Parathyroid adenoma (tissue), 2 donors: ENCODE measurements at regions not wholly inside any gene's neighbourhood (a gene's known extent, or its start where the extent isn't known, plus 50 kb on each side); places are given as distances from the start of the nearest gene placed in this dataset.

Experiments used
- H2AFZ ChIP-seq: fragments of 300-600 bp; sonication (generic); one replicate; pipeline ENCODE4 v1.7.0; 2017; ENCODE audit warnings: antibody characterized with exemption, mild to moderate bottlenecking
- H3K27ac ChIP-seq: fragments of 300-600 bp; sonication (generic); one replicate; pipeline ENCODE4 v1.7.0; 2017
- H3K27me3 ChIP-seq: fragments of 300-600 bp; sonication (generic); one replicate; pipeline ENCODE4 v1.7.0; 2017; ENCODE audit warnings: low read length; ENCODE audit not compliant: control insufficient read depth, insufficient read depth
- H3K36me3 ChIP-seq: fragments of 300-600 bp; sonication (generic); one replicate; pipeline ENCODE4 v1.7.0; 2017; ENCODE audit warnings: low read length; ENCODE audit not compliant: control insufficient read depth, insufficient read depth
- H3K4me1 ChIP-seq: fragments of 300-600 bp; sonication (generic); one replicate; pipeline ENCODE4 v1.7.0; 2017; ENCODE audit warnings: control low read depth
- H3K4me2 ChIP-seq: fragments of 300-600 bp; sonication (generic); one replicate; pipeline ENCODE4 v1.7.0; 2017; ENCODE audit warnings: low read length
- H3K4me3 ChIP-seq: fragments of 300-600 bp; sonication (generic); one replicate; pipeline ENCODE4 v1.7.0; 2017; ENCODE audit warnings: low read depth, low read length
- H3K79me2 ChIP-seq: fragments of 300-600 bp; sonication (generic); one replicate; pipeline ENCODE4 v1.7.0; 2017; ENCODE audit warnings: control low read depth
- H3K9ac ChIP-seq: fragments of 300-600 bp; sonication (generic); one replicate; pipeline ENCODE4 v1.7.0; 2017; ENCODE audit warnings: mild to moderate bottlenecking
- H3K9me3 ChIP-seq: fragments of 300-600 bp; sonication (generic); one replicate; pipeline ENCODE4 v1.7.0; 2017; ENCODE audit warnings: low read length; ENCODE audit not compliant: control insufficient read depth
- CTCF ChIP-seq: fragments of 300-600 bp; sonication (generic); IDR thresholded peaks from one replicate; pipeline ENCODE4 v1.7.0; 2017; ENCODE audit warnings: antibody characterized with exemption, mild to moderate bottlenecking
- donor health status: primary hyperparathyroidism.

GRCh38 chr10:65843203-65843602, 1082.6 kb upstream of the LRRTM3 start:
- no peak for TF ChIP-seq CTCF
- H3K4me3 ChIP-seq, result no peak overlapping the region
- no peak overlapping the region for H3K27ac ChIP-seq
- H3K9me3 ChIP-seq, result no peaks in the 10 kb centered on the region
- H3K27me3 ChIP-seq, result peaks cover 3% of the 10 kb centered on the region
- H3K36me3 ChIP-seq, result no peaks in the 10 kb centered on the region
- no peak overlapping the region for H3K4me2 ChIP-seq
- no peaks in the 10 kb centered on the region for H3K4me1 ChIP-seq
- H3K79me2 ChIP-seq, result no peaks in the 10 kb centered on the region
- H2AFZ ChIP-seq, result no peak overlapping the region
- H3K9ac ChIP-seq, result no peak overlapping the region

GRCh38 chr10:65845916-65846315, 1079.9 kb upstream of the LRRTM3 start:
- Histone ChIP-seq H3K4me2 (no peak overlapping the region), H3K9ac (no peak overlapping the region), H3K9me3 (no peaks in the 10 kb centered on the region), H3K4me1 (no peaks in the 10 kb centered on the region), H3K79me2 (no peaks in the 10 kb centered on the region), H3K27ac (no peak overlapping the region), H3K4me3 (no peak overlapping the region), H2AFZ (no peak overlapping the region), H3K36me3 (no peaks in the 10 kb centered on the region), H3K27me3 (peaks cover 3% of the 10 kb centered on the region)
- TF ChIP-seq CTCF, result no peak

DNA sequence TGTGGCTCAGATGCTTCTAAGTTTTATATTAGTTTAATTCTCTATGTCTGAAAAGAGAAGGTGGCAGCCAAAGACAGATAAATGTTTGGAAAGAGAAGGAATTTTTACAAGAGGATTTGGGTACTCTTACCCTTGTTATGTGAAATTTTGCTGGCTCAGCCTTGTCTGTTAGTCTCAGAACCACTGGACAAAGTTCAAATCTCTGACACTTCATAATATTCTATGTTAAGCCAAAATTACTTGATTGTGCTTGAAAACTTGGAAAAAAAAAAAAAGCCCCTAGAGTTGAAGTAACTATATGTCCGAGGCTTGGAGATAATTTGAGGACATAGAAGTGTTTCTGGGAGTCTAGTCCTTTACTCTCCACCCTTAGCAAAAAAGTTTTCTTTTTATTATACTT, 1079.3 kb upstream of the LRRTM3 start:
- Histone ChIP-seq H2AFZ (no peak overlapping the region), H3K4me3 (no peak overlapping the region), H3K79me2 (no peaks in the 10 kb centered on the region), H3K9ac (no peak overlapping the region), H3K27me3 (peaks cover 3% of the 10 kb centered on the region), H3K27ac (no peak overlapping the region), H3K4me1 (no peaks in the 10 kb centered on the region), H3K36me3 (no peaks in the 10 kb centered on the region), H3K9me3 (no peaks in the 10 kb centered on the region), H3K4me2 (no peak overlapping the region)
- no peak for TF ChIP-seq CTCF

DNA sequence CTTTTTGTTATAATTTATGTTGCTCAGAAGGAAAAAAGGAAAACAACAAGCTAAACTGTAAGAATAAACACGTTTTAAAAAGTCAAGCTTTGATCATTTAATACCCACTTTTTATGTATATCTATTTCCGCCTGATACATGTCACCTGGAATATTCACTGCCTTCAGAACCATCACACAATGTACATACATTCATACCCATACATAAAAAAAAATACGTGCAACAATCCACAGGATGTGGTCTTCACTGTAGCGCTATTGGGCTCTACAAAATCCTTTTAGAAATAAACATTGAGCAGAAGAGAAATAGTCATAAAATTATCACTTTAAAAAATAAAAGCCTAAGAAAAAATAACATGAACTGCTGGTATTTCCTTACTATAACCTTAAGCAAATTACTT, 1078.9 kb upstream of the LRRTM3 start:
- Histone ChIP-seq H3K27me3 (peaks cover 3% of the 10 kb centered on the region), H3K36me3 (no peaks in the 10 kb centered on the region), H3K9ac (no peak overlapping the region), H3K9me3 (no peaks in the 10 kb centered on the region), H3K4me1 (no peaks in the 10 kb centered on the region), H3K4me2 (no peak overlapping the region), H3K4me3 (no peak overlapping the region), H3K79me2 (no peaks in the 10 kb centered on the region), H3K27ac (no peak overlapping the region), H2AFZ (no peak overlapping the region)
- TF ChIP-seq CTCF, result no peak

- Histone ChIP-seq H3K4me2 (no peak overlapping the region), H3K27me3 (peaks cover 3% of the 10 kb centered on the region)
These were observed 1078.2 kb upstream of the LRRTM3 start for GRCh38 chr10:65847436-65848230.

More at GRCh38 chr10:65847436-65848230, 1078.2 kb upstream of the LRRTM3 start:
- H3K4me1 ChIP-seq, result no peaks in the 10 kb centered on the region
- no peaks in the 10 kb centered on the region for H3K36me3 ChIP-seq
- no peak overlapping the region for H3K9ac ChIP-seq
- no peaks in the 10 kb centered on the region for H3K9me3 ChIP-seq
- no peak for TF ChIP-seq CTCF
- H3K79me2 ChIP-seq, result no peaks in the 10 kb centered on the region
- no peak overlapping the region for H2AFZ ChIP-seq
- H3K4me3 ChIP-seq, result no peak overlapping the region
- no peak overlapping the region for H3K27ac ChIP-seq
